Caki2 (cell line): ENCODE measurements at regions not wholly inside any gene's neighbourhood (a gene's known extent, or its start where the extent isn't known, plus 50 kb on each side); places are given as distances from the start of the nearest gene placed in this dataset.
"Not testable (repeated sequence)": the region's sequence is repeated elsewhere in the genome, so short reads cannot be mapped to it uniquely, and the experiment has no call there.

ENCODE experiments used
- DNase-seq: peaks from one replicate; pipeline ENCODE4 v3.0.0-alpha.2; 2015; ENCODE audit warnings: low read depth
- in situ Hi-C: cut with HindIII; loops from 2 replicates; pipeline ENCODE4 v1.10.0; 2016; ENCODE audit warnings: low sequenced_read_pairs, low pct_unique_long_range_greater_than_20kb, mixed read lengths

- no peak for DNase-seq
- in situ Hi-C loops: no loop called here
These were observed 482.7 kb upstream of the ZEB2 start for GRCh38 chr2:145002624-145003023.

GRCh38 chr2:145000376-145000775 lies 480.5 kb upstream of the ZEB2 start:
- in situ Hi-C loops: no loop called here
- no peak for DNase-seq

- no peak for DNase-seq
- in situ Hi-C loops: no loop called here
These were observed 480.0 kb upstream of the ZEB2 start for GRCh38 chr2:144999936-145000335.

GRCh38 chr2:144999071-144999875 lies 479.4 kb upstream of the ZEB2 start:
- in situ Hi-C loops: no loop called here
- DNase-seq: no peak

- in situ Hi-C loops: no loop called here
- DNase-seq: no peak
These were observed 478.5 kb upstream of the ZEB2 start for GRCh38 chr2:144998435-144998834.

- DNase-seq: no peak
- in situ Hi-C loops: no loop called here
These were observed 476.4 kb upstream of the ZEB2 start for GRCh38 chr2:144996225-144996795.

GRCh38 chr2:144995482-144995881 lies 475.6 kb upstream of the ZEB2 start:
- no peak for DNase-seq
- in situ Hi-C loops: no loop called here

GRCh38 chr2:144990661-144991060 lies 470.7 kb upstream of the ZEB2 start:
- DNase-seq: no peak
- in situ Hi-C loops: no loop called here

GRCh38 chr2:144989579-144990270 lies 469.8 kb upstream of the ZEB2 start:
- no peak for DNase-seq
- in situ Hi-C loops: no loop called here

- in situ Hi-C loops: no loop called here
- DNase-seq: no peak
These were observed 468.7 kb upstream of the ZEB2 start for GRCh38 chr2:144988591-144988990.

- no peak for DNase-seq
- in situ Hi-C loops: no loop called here
These were observed 466.8 kb upstream of the ZEB2 start for GRCh38 chr2:144986691-144987090.

GRCh38 chr2:144984038-144984437 lies 464.1 kb upstream of the ZEB2 start:
- in situ Hi-C loops: no loop called here
- no peak for DNase-seq

- in situ Hi-C loops: no loop called here
- DNase-seq: no peak
These were observed 463.2 kb upstream of the ZEB2 start for GRCh38 chr2:144983107-144983506.

- no peak for DNase-seq
- in situ Hi-C loops: no loop called here
These were observed 462.6 kb upstream of the ZEB2 start for GRCh38 chr2:144982481-144982880.

GRCh38 chr2:144975881-144976280 lies 456.0 kb upstream of the ZEB2 start:
- in situ Hi-C loops: no loop called here
- no peak for DNase-seq

- in situ Hi-C loops: no loop called here
- no peak for DNase-seq
These were observed 452.8 kb upstream of the ZEB2 start for GRCh38 chr2:144972676-144973075.

GRCh38 chr2:144971786-144972335 lies 451.9 kb upstream of the ZEB2 start:
- in situ Hi-C loops: no loop called here
- no peak for DNase-seq

- DNase-seq, in situ Hi-C loops: not testable (repeated sequence)
These were observed 450.5 kb upstream of the ZEB2 start for GRCh38 chr2:144970410-144970809.

GRCh38 chr2:144969564-144969963 lies 449.6 kb upstream of the ZEB2 start:
- in situ Hi-C loops, DNase-seq: not testable (repeated sequence)
